Common myeloid progenitor, CD34-positive (primary cell): ENCODE measurements at regions not wholly inside any gene's neighbourhood (a gene's known extent, or its start where the extent isn't known, plus 50 kb on each side); places are given as distances from the start of the nearest gene placed in this dataset.

Experiments
- CTCF ChIA-PET: fragments of 350-600 bp; sonication (Branson Sonifier 250); formaldehyde crosslinking; loops from one replicate; lab custom pipeline; 2021; ENCODE audit warnings: antibody characterized with exemption; lab: Charles Lee
- POLR2A ChIA-PET: fragments of 350-600 bp; sonication (Branson Sonifier 250); formaldehyde crosslinking; loops from one replicate; lab custom pipeline; 2021; ENCODE audit warnings: antibody characterized with exemption; lab: Charles Lee
- DNase-seq, 3 donors: peaks; one replicate each; pipeline versions ENCODE4 v3.0.0 to v3.0.0-alpha.2; 2013
- H3K27ac ChIP-seq, 2 experiments: 1 replicate in 1 of 2; 2 replicates in 1 of 2; pipeline ENCODE4 v1.7.0; 2013; ENCODE audit warnings: inconsistent platforms in 2 of 2, low read length in 2 of 2, mild to moderate bottlenecking in 2 of 2, low read depth in 1 of 2, moderate library complexity in 1 of 2; ENCODE audit not compliant: severe bottlenecking in 2 of 2, insufficient read depth in 1 of 2, poor library complexity in 1 of 2
- H3K27me3 ChIP-seq, 5 experiments: replicated peaks in 2 of 5; 1 replicate in 3 of 5; 2 replicates in 2 of 5; pipeline versions ENCODE4 v1.6.1 to v1.7.0; 2013; ENCODE audit warnings: low read length in 4 of 5, mild to moderate bottlenecking in 2 of 5, moderate library complexity in 2 of 5, inconsistent platforms in 1 of 5; ENCODE audit not compliant: insufficient read depth in 5 of 5, control insufficient read depth in 4 of 5
- H3K36me3 ChIP-seq, 4 experiments: 1 replicate in 2 of 4; 2 replicates in 2 of 4; pipeline versions ENCODE4 v1.6.1 to v1.7.0; 2013; ENCODE audit warnings: low read length in 3 of 4, control low read depth in 1 of 4, mild to moderate bottlenecking in 1 of 4; ENCODE audit not compliant: control insufficient read depth in 4 of 4, insufficient read depth in 4 of 4
- H3K4me1 ChIP-seq, 4 experiments: 1 replicate in 3 of 4; 2 replicates in 1 of 4; pipeline versions ENCODE4 v1.6.1 to v1.7.1; 2013; ENCODE audit warnings: low read length in 3 of 4, mild to moderate bottlenecking in 3 of 4, control low read depth in 1 of 4, inconsistent platforms in 1 of 4, moderate library complexity in 1 of 4; ENCODE audit not compliant: control insufficient read depth in 4 of 4, insufficient read depth in 4 of 4; ENCODE audit errors: control extremely low read depth in 1 of 4
- H3K4me3 ChIP-seq, 7 experiments: 1 replicate in 4 of 7; 2 replicates in 3 of 7; pipeline versions ENCODE4 v1.5.1 to v1.7.0; 2013; ENCODE audit warnings: mild to moderate bottlenecking in 7 of 7, low read length in 6 of 7, moderate library complexity in 6 of 7, inconsistent platforms in 2 of 7, low read depth in 2 of 7, control low read depth in 1 of 7; ENCODE audit not compliant: insufficient read depth in 4 of 7, control insufficient read depth in 1 of 7; ENCODE audit errors: extremely low read depth in 1 of 7
- H3K9me3 ChIP-seq, 5 experiments: 1 replicate in 4 of 5; 2 replicates in 1 of 5; pipeline versions ENCODE4 v1.6.1 to v1.7.1; 2013; ENCODE audit warnings: low read length in 4 of 5, mild to moderate bottlenecking in 2 of 5, inconsistent platforms in 1 of 5, low read depth in 1 of 5, moderate library complexity in 1 of 5; ENCODE audit not compliant: control insufficient read depth in 4 of 5, insufficient read depth in 2 of 5; ENCODE audit errors: control extremely low read depth in 1 of 5
- whole genome bisulfite sequencing: methylation state at CpG from one replicate; pipeline ENCODE4 v1.1.5; 2013; ENCODE audit not compliant: insufficient coverage; 5-methylcytosine and 5-hydroxymethylcytosine counted together

- Histone ChIP-seq H3K27me3 (no peaks in the 10 kb centered on the region), H3K9me3 (peaks cover 0 to 2% (median 0%) of the 10 kb centered on the region in 5 experiments), H3K4me3 (no peak overlapping the region), H3K36me3 (no peaks in the 10 kb centered on the region), H3K4me1 (no peaks in the 10 kb centered on the region), H3K27ac (no peak overlapping the region)
- 93% methylated on average over 2 of the region's 3 CpGs for WGBS
- ChIA-PET CTCF (no interaction called here), POLR2A (no interaction called here)
- no peak for DNase-seq
These were observed 215.6 kb downstream of the LIG4 start for GRCh38 chr13:107999751-108000150.

DNA sequence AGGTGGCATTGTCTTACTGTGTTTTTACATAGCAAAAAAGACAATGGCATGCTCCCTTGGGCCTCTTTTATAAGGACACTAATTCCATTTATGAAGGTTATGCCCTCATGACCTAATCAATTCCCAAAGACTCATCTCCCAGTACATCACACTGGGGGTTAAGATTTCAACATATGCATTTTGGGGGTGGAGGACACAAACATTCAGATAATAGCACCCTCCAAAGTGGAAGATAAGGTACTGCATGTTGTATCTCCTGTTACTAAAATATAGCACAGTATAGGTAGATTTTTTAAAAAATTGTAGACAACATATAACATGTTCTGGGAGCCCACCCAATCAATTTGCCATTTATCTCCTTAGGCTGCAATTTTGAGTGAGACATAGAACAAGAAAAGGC is 221.2 kb downstream of the LIG4 start:
- ChIA-PET POLR2A (no interaction called here), CTCF (no interaction called here)
- no peak overlapping the region for H3K4me3 ChIP-seq
- no peaks in the 10 kb centered on the region for H3K4me1 ChIP-seq
- H3K27ac ChIP-seq, result no peak overlapping the region
- DNase-seq, result no peak
- H3K27me3 ChIP-seq, result no peaks in the 10 kb centered on the region
- H3K36me3 ChIP-seq, result no peaks in the 10 kb centered on the region
- no peaks in the 10 kb centered on the region for H3K9me3 ChIP-seq

DNA sequence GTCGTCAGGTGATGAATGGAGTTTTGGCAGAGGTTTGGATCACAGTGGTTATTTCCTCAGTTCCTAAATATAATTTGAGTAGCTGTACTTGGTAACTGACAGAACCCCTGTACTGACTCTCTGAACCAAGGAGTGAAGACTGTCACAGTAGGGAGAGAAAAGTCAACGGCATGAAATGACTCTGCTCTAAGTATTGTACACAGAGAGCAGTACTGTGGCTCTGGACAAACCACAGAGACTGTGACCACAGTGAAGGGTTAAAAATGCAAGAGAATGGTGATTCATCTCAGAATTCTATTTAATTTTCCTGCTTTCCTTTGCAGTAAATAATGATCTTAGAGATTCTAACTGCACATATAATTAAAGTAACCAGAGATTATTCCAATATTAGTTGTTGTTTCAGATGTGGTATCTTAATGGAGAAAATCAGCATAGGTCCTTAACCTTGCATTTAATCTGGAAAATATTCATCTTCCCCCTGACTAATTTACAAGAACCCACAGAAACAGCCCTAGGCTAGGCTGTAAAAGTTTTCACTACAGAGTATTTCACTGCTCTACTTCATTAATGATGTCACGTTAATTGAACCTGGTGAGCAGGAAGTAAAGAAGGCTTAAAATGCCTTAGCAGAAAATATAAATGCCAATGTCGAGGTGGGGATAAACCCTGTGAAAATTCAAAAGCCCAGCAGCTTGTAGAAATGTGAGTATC is 221.9 kb downstream of the LIG4 start:
- Histone ChIP-seq H3K9me3 (no peaks in the 10 kb centered on the region), H3K36me3 (no peaks in the 10 kb centered on the region), H3K27ac (no peak overlapping the region), H3K4me1 (no peaks in the 10 kb centered on the region), H3K4me3 (no peak overlapping the region), H3K27me3 (no peaks in the 10 kb centered on the region)
- POLR2A ChIA-PET, result no interaction called here
- CTCF ChIA-PET, result no interaction called here
- DNase-seq, result no peak
- 88% methylated on average over 4 of the region's 4 CpGs for WGBS

GRCh38 chr13:107992542-107992941 is 222.8 kb downstream of the LIG4 start:
- CTCF ChIA-PET, result no interaction called here
- DNase-seq, result no peak
- H3K9me3 ChIP-seq, result no peaks in the 10 kb centered on the region
- no peak overlapping the region for H3K4me3 ChIP-seq
- H3K27ac ChIP-seq, result no peak overlapping the region
- no peaks in the 10 kb centered on the region for H3K36me3 ChIP-seq
- H3K27me3 ChIP-seq, result no peaks in the 10 kb centered on the region
- H3K4me1 ChIP-seq, result no peaks in the 10 kb centered on the region
- POLR2A ChIA-PET, result no interaction called here
- 90% methylated on average over 2 of the region's 2 CpGs for WGBS

- H3K27ac ChIP-seq, result no peak overlapping the region
- DNase-seq, result no peak
- H3K4me3 ChIP-seq, result no peak overlapping the region
- WGBS, result no CpG with 5 or more reads among the region's 4 CpGs
- H3K27me3 ChIP-seq, result no peaks in the 10 kb centered on the region
- no peaks in the 10 kb centered on the region for H3K4me1 ChIP-seq
- POLR2A ChIA-PET, result no interaction called here
- H3K9me3 ChIP-seq, result no peaks in the 10 kb centered on the region
- CTCF ChIA-PET, result no interaction called here
- no peaks in the 10 kb centered on the region for H3K36me3 ChIP-seq
These were observed 238.2 kb downstream of the LIG4 start for GRCh38 chr13:107977071-107977574.

- no peaks in the 10 kb centered on the region for H3K36me3 ChIP-seq
- no peaks in the 10 kb centered on the region for H3K9me3 ChIP-seq
- H3K4me1 ChIP-seq, result no peaks in the 10 kb centered on the region
- ChIA-PET POLR2A (no interaction called here), CTCF (no interaction called here)
- H3K27me3 ChIP-seq, result no peaks in the 10 kb centered on the region
- WGBS, result 100% methylated on average over 1 of the region's 4 CpGs
- H3K27ac ChIP-seq, result no peak overlapping the region
- no peak overlapping the region for H3K4me3 ChIP-seq
- no peak for DNase-seq
These were observed 238.7 kb downstream of the LIG4 start for GRCh38 chr13:107976628-107977027.

DNA sequence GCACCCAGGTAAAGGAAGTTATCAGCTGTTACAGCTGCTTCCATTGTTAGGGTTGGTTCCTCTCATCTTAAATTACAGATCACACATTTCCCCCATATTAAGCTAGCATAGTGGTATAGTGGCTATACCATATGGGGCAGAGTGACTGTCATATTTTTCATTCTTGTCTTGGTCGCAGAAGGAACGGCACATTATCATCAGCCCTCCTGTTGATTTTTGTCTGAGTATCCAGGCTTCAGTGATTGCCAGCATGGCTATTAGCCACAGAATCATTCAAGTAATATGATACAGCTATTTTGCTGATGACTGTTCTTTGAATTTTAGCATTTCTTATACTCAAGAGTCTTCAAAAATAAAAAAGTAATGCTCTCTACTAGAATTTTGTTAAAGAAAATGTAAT is 240.9 kb downstream of the LIG4 start:
- Histone ChIP-seq H3K36me3 (no peaks in the 10 kb centered on the region), H3K27me3 (no peaks in the 10 kb centered on the region), H3K4me3 (no peak overlapping the region), H3K27ac (no peak overlapping the region), H3K4me1 (no peaks in the 10 kb centered on the region), H3K9me3 (no peaks in the 10 kb centered on the region)
- 100% methylated on average over 2 of the region's 2 CpGs for WGBS
- ChIA-PET CTCF (no interaction called here), POLR2A (no interaction called here)
- no peak for DNase-seq
